ENCODE measurements at regions not wholly inside any gene's neighbourhood (a gene's known extent, or its start where the extent isn't known, plus 50 kb on each side); places are given as distances from the start of the nearest gene placed in this dataset.

DNA sequence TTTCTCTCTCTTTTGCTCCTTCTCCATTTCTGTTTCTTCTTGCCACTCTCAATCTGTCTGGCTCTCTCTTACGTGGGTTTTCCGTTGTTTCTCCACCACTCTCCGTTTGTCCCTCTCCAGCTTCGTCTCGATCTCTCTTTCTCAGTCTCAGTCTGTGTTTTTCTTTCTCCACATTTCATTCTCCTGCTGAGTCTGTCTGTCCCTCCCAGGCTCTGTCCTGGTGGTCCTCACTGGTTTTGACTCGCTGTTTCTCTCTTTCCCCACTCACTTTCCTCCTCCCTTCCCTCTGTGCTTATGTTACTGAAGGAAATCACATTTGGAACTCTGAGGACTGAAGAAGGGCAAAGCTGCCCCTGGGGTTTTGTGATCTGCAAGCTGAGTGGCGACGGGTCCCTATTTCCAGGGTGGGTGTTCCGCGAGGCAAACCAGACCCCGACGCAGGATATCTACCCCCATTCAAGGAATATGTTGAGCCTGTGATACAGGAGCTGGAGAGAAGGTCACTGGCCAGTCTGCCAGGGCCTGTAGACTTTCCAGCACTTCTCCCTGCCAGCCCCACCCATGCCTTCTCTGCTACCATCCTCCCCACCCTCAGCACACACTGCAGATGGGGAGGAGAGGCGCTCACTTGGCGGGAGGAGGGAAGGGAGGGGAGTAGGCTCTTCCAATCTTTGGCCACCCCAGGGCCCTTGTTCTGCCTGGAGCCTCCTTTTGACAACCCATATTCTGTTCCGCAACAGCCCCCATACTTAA lies 102.7 kb upstream of the MAP1LC3B2 start:
- ChIA-PET POLR2A (interaction anchor here (1.0 kb wide), 1 partner anchor 103 kb away, joined by 4 read pairs; no protein-coding TSS in a partner anchor), CTCF (no interaction called here)
- Mint-ChIP-seq H3K27me3 (no peaks in the 10 kb centered on the region), H3K9me3 (no peaks in the 10 kb centered on the region), H3K4me1 (peaks cover 38% of the 10 kb centered on the region), H3K4me3 (no peak overlapping the region), H3K36me3 (ENCODE audit: low read depth) (no peaks in the 10 kb centered on the region), H3K27ac (no peak overlapping the region)
- intact Hi-C loops (cut with micrococcal nuclease): loop anchor here (5.0 kb wide), 2 partner anchors 136 to 179 kb away; partner anchors contain the start of gene MED13L
- no peak for DNase-seq
- TF ChIP-seq, protein P1, sequence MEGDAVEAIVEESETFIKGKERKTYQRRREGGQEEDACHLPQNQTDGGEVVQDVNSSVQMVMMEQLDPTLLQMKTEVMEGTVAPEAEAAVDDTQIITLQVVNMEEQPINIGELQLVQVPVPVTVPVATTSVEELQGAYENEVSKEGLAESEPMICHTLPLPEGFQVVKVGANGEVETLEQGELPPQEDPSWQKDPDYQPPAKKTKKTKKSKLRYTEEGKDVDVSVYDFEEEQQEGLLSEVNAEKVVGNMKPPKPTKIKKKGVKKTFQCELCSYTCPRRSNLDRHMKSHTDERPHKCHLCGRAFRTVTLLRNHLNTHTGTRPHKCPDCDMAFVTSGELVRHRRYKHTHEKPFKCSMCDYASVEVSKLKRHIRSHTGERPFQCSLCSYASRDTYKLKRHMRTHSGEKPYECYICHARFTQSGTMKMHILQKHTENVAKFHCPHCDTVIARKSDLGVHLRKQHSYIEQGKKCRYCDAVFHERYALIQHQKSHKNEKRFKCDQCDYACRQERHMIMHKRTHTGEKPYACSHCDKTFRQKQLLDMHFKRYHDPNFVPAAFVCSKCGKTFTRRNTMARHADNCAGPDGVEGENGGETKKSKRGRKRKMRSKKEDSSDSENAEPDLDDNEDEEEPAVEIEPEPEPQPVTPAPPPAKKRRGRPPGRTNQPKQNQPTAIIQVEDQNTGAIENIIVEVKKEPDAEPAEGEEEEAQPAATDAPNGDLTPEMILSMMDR (IDR thresholded peaks at IDR 0.05): no peak
- no peak for ATAC-seq (ENCODE audit: low read depth)

DNA sequence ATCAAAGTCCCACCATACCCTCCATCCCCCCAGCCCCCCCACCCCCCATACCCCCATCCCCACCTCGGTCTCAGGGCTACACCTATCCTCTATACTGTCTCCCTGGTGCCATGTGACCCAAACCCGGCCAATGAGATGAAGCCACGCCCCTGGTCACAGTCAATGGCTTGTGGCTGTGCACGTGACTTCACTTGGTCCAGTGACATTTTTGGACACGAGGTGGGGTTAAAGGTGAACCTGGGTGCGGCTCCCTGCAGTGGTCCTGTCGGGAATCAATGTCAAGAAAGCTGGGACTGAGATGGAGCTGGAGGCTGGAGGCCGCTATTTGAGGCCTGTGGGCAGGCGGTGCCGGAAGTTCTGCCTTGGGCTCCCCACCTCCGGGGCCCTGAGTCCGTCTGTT lies 100.7 kb upstream of the MAP1LC3B2 start:
- peak overlapping the region; percentile 33 for H3K4me3 Mint-ChIP-seq
- H3K9me3 Mint-ChIP-seq: no peaks in the 10 kb centered on the region
- intact Hi-C loops (cut with micrococcal nuclease): loop anchor here (2.0 to 5.0 kb wide), 3 partner anchors 122 to 181 kb away; partner anchors contain the start of gene MED13L
- DNase-seq (no peak), ATAC-seq (ENCODE audit: low read depth) (no peak)
- H3K27ac Mint-ChIP-seq: peak overlapping the region; percentile 61
- ChIA-PET CTCF (interaction anchor here (0.9 kb wide), 1 partner anchor 101 kb away, joined by 4 read pairs; the partner anchor contains the start of gene MAP1LC3B2), POLR2A (interaction anchor here (0.6 to 3.4 kb wide), 6 partner anchors 8 to 182 kb away, joined by 3 to 24 read pairs (median 6); partner anchors contain the start of gene MAP1LC3B2)
- no peaks in the 10 kb centered on the region for H3K36me3 Mint-ChIP-seq (ENCODE audit: low read depth)
- H3K27me3 Mint-ChIP-seq: no peaks in the 10 kb centered on the region
- TF ChIP-seq, protein P1 (IDR thresholded peaks at IDR 0.05): no peak
- H3K4me1 Mint-ChIP-seq: peaks cover 29% of the 10 kb centered on the region

DNA sequence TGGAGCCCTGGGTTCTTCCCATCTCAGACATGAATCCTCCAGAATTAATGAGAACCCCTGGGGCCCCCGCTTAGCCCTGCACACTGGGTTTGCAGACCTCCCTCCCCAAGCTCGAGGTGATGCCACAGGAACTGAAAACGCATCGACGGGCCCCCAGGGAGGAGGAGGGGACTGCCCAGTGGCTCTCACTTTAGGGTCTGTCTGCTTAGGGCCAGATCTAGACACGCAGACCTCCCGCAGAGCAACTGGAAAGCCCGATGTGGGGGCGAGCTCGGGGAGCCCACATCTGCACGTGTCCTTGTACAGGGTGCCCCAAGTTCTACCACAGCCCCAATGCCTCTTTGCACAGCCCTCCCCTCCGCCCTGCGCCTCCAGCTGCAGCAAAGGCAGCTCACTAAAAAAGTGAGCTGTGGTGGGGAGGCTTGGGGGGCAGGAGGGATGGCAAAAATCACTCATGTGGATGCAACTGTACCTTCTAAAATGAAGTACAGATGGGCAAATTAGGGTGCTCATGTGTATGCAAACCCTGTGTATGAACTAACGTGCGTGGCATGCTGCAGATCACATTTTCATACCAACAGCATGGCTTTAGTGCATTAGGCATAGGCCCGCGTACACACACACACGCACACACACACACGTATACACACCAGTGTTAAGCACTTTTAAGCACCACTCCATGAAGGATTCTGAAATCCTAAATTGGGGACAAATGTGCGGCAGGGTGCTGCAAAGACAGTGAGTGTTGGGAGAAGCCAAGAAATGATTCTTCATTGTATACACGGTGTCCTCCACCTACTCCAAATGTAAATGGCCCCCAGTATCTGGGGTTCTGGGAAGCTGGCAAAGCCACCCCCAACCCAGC lies 99.9 kb upstream of the MAP1LC3B2 start:
- Mint-ChIP-seq H3K4me3 (peak overlapping the region; percentile 33), H3K4me1 (peaks cover 21% of the 10 kb centered on the region), H3K36me3 (ENCODE audit: low read depth) (no peaks in the 10 kb centered on the region), H3K27ac (peak overlapping the region; percentile 61), H3K9me3 (no peaks in the 10 kb centered on the region), H3K27me3 (no peaks in the 10 kb centered on the region)
- POLR2A ChIA-PET: interaction anchor here (0.6 to 3.4 kb wide), 6 partner anchors 9 to 183 kb away, joined by 3 to 24 read pairs (median 6); partner anchors contain the start of gene MAP1LC3B2
- DNase-seq (peak; percentile 33), ATAC-seq (ENCODE audit: low read depth) (peak; percentile 90)
- CTCF ChIA-PET: interaction anchor here (0.9 kb wide), 1 partner anchor 100 kb away, joined by 4 read pairs; the partner anchor contains the start of gene MAP1LC3B2
- intact Hi-C loops (cut with micrococcal nuclease): loop anchor here (1.0 to 5.0 kb wide), 5 partner anchors 75 to 182 kb away; partner anchors contain the start of genes MAP1LC3B2 and MED13L
- TF ChIP-seq, protein P1 (IDR thresholded peaks at IDR 0.05): no peak

DNA sequence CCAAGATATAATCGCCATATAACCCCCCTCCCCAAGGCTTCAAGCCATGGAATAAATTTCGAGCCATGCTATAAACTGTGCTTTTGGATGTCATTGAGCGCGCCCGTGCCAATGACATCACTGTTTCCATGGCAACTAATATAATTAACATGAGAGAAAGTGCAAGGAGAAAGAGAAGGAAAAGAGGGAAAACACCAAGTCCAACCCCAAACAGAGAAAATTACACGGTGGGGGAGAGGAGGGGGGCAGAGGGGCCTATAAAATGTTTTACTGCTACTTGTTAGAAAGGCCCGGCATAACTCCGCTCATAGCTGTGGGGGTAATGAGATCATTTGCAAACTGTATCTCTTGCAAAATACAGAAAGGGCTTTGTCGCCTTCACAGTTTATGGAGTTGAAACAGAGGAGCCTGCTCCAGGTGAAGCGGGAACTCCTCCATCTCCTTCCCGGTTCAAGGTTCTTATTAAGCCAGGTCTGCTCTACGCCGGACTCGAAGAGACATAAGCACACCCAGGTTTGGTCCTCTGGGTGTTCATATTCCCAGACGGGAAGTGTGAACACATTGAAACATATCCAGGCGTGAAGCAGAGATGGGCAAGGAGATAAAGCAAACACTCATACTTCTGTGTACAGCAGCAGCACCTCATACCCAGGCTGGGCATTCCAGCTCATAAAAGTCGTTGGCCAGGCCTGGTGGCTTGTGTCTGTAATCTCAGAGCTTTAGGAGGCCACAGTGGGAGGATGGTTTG lies 99.1 kb upstream of the MAP1LC3B2 start:
- intact Hi-C loops (cut with micrococcal nuclease): loop anchor here (1.0 to 5.0 kb wide), 5 partner anchors 74 to 183 kb away; partner anchors contain the start of genes MAP1LC3B2 and MED13L
- TF ChIP-seq, protein P1 (IDR thresholded peaks at IDR 0.05): no peak
- Mint-ChIP-seq H3K27ac (no peak overlapping the region), H3K4me3 (no peak overlapping the region), H3K4me1 (peaks cover 18% of the 10 kb centered on the region), H3K36me3 (ENCODE audit: low read depth) (no peaks in the 10 kb centered on the region), H3K27me3 (no peaks in the 10 kb centered on the region), H3K9me3 (no peaks in the 10 kb centered on the region)
- DNase-seq: no peak
- POLR2A ChIA-PET: interaction anchor here (3.4 kb wide), 1 partner anchor 99 kb away, joined by 24 read pairs; the partner anchor contains the start of gene MAP1LC3B2
- CTCF ChIA-PET: no interaction called here
- ATAC-seq (ENCODE audit: low read depth): no peak

Data from activated B cell treated with CpG ODN at 0.5 μM for 24 hours (primary cell).